GM06990 (cell line): ENCODE measurements at regions not wholly inside any gene's neighbourhood (a gene's known extent, or its start where the extent isn't known, plus 50 kb on each side); places are given as distances from the start of the nearest gene placed in this dataset.

Experiments
- DNase-seq: peaks from one replicate; pipeline ENCODE4 v3.0.0-alpha.2; 2011; ENCODE audit not compliant: insufficient read length; ENCODE audit errors: extremely low read depth
- H3K27me3 ChIP-seq: replicated peaks from 2 replicates; pipeline ENCODE4 v1.6.0; 2011; ENCODE audit warnings: low read length; ENCODE audit not compliant: control insufficient read depth, insufficient read depth
- H3K36me3 ChIP-seq: 2 replicates; pipeline ENCODE4 v1.5.1; 2011; ENCODE audit warnings: low read length; ENCODE audit not compliant: control insufficient read depth, insufficient read depth
- H3K4me3 ChIP-seq: replicated peaks from 2 replicates; pipeline ENCODE4 v1.5.1; 2011; ENCODE audit warnings: low read depth, mild to moderate bottlenecking, control low read depth, low read length
- CTCF ChIP-seq: IDR thresholded peaks from 2 replicates; pipeline ENCODE4 v1.5.1; 2011; ENCODE audit warnings: low read length, control low read depth, mild to moderate bottlenecking, inconsistent platforms; ENCODE audit not compliant: insufficient read depth, poor library complexity, severe bottlenecking

GRCh38 chr21:35426469-35426868, 377.4 kb upstream of the RUNX1 start:
- Histone ChIP-seq H3K4me3 (no peak overlapping the region), H3K36me3 (no peaks in the 10 kb centered on the region), H3K27me3 (no peaks in the 10 kb centered on the region)
- no peak for DNase-seq
- no peak for TF ChIP-seq CTCF

GRCh38 chr21:35424122-35424521, 375.0 kb upstream of the RUNX1 start:
- Histone ChIP-seq H3K36me3 (no peaks in the 10 kb centered on the region), H3K4me3 (no peak overlapping the region), H3K27me3 (no peaks in the 10 kb centered on the region)
- no peak for TF ChIP-seq CTCF
- no peak for DNase-seq

GRCh38 chr21:35423709-35424108, 374.6 kb upstream of the RUNX1 start:
- Histone ChIP-seq H3K4me3 (no peak overlapping the region), H3K36me3 (no peaks in the 10 kb centered on the region), H3K27me3 (no peaks in the 10 kb centered on the region)
- TF ChIP-seq CTCF: no peak
- DNase-seq: no peak

- Histone ChIP-seq H3K36me3 (no peaks in the 10 kb centered on the region), H3K27me3 (no peaks in the 10 kb centered on the region), H3K4me3 (no peak overlapping the region)
- TF ChIP-seq CTCF: no peak
- DNase-seq: no peak
Measured at GRCh38 chr21:35422011-35422410, 372.9 kb upstream of the RUNX1 start.

- DNase-seq: no peak
- Histone ChIP-seq H3K27me3 (no peaks in the 10 kb centered on the region), H3K36me3 (no peaks in the 10 kb centered on the region), H3K4me3 (no peak overlapping the region)
- TF ChIP-seq CTCF: no peak
Measured at GRCh38 chr21:35421221-35421620, 372.1 kb upstream of the RUNX1 start.

- TF ChIP-seq CTCF: no peak
- Histone ChIP-seq H3K36me3 (no peaks in the 10 kb centered on the region), H3K27me3 (no peaks in the 10 kb centered on the region), H3K4me3 (no peak overlapping the region)
- no peak for DNase-seq
Measured at GRCh38 chr21:35420656-35421055, 371.6 kb upstream of the RUNX1 start.
